ENCODE measurements at regions not wholly inside any gene's neighbourhood (a gene's known extent, or its start where the extent isn't known, plus 50 kb on each side); places are given as distances from the start of the nearest gene placed in this dataset.

DNA sequence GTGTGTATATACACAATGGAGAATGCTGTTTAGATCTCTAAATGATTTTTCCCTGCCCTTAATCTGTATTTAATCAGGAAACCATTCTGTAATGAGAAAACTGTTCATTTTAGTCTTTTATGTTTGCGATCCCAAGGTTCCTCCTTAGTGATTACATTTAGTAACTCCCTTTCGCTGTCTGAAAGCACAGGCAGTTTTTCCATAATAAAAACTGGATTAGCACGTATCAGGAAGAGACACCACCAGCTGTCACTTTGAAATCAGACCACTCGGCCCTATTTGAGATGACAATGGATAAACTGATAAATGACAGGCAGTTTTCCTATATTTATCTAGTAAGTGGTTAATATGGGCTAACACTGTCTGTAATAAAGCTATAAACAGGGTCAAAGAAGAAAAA, 370.9 kb downstream of the NR4A2 start (continued):
- TF ChIP-seq, protein P1, sequence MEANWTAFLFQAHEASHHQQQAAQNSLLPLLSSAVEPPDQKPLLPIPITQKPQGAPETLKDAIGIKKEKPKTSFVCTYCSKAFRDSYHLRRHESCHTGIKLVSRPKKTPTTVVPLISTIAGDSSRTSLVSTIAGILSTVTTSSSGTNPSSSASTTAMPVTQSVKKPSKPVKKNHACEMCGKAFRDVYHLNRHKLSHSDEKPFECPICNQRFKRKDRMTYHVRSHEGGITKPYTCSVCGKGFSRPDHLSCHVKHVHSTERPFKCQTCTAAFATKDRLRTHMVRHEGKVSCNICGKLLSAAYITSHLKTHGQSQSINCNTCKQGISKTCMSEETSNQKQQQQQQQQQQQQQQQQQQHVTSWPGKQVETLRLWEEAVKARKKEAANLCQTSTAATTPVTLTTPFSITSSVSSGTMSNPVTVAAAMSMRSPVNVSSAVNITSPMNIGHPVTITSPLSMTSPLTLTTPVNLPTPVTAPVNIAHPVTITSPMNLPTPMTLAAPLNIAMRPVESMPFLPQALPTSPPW (CRISPR knock-in tag; IDR thresholded peaks at IDR 0.05) = no peak
- TF ChIP-seq CHD4 (IDR thresholded peaks at IDR 0.05; ENCODE audit: insufficient read depth, insufficient replicate concordance, low read depth, low read length, poor library complexity, severe bottlenecking) (no peak), IRF2 (CRISPR knock-in tag; IDR thresholded peaks at IDR 0.05) (no peak), PURB (CRISPR knock-in tag; IDR thresholded peaks at IDR 0.05; ENCODE audit: low read depth) (no peak), CBX3 (IDR thresholded peaks at IDR 0.05; ENCODE audit: borderline replicate concordance in 1 of 2, low read length in 2 of 2) (no peak)

DNA sequence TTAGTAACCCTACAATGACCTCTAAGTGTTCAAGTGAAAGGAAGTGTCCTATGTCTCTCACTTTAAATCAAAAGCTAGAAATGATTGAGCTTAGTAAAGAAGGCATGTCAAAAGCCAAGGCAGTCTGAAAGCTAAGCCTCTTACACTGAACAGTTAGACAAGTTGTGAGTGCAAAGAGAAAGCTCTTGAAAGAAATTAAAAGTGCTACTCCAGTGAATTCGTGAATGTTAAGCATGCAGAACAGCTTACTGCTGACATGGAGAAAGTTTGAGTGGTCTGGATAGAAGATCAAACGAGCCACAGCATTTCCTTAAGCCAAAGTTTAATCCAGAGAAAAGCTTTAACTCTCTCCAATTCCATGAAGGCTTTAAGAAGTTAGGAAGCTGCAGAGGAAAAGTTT, 373.7 kb downstream of the NR4A2 start:
- intact Hi-C loops (cut with micrococcal nuclease) = no loop called here

More for the DNA sequence above, 373.7 kb downstream of the NR4A2 start:
- POLR2A ChIA-PET = interaction anchor here (1.2 kb wide), 1 partner anchor 779 kb away, joined by 6 read pairs; no protein-coding TSS in a partner anchor
- CTCF ChIA-PET (ENCODE audit: low intra/inter-chr PET ratio) = no interaction called here
- Histone ChIP-seq H3K27me3 (ENCODE audit: control insufficient read depth in 2 of 2, insufficient read depth in 2 of 2, low read length in 2 of 2) (no peaks in the 10 kb centered on the region), H2AFZ (ENCODE audit: low read depth, low read length) (no peak overlapping the region), H3K27ac (ENCODE audit: extremely low read depth, low read depth, low read length) (no peak overlapping the region), H3K9me3 (replicated peaks; ENCODE audit: control insufficient read depth, insufficient read depth, low read depth, low read length) (no peaks in the 10 kb centered on the region), H3K4me2 (ENCODE audit: insufficient read depth, low read length) (no peak overlapping the region), H3K9me1 (ENCODE audit: control insufficient read depth, insufficient read depth, low read length) (no peaks in the 10 kb centered on the region), H3K79me2 (ENCODE audit: control insufficient read depth, insufficient read depth, low read length) (no peaks in the 10 kb centered on the region), H4K20me1 (replicated peaks; ENCODE audit: control insufficient read depth, insufficient read depth, low read length) (no peaks in the 10 kb centered on the region), H3K9ac (ENCODE audit: insufficient read depth in 1 of 2, low read depth in 2 of 2, low read length in 2 of 2) (no peak overlapping the region), H3K4me3 (no peak overlapping the region), H3K36me3 (ENCODE audit: control insufficient read depth, insufficient read depth, low read length) (no peaks in the 10 kb centered on the region), H3K4me1 (replicated peaks in 1 of 2; ENCODE audit: control insufficient read depth in 2 of 2, insufficient read depth in 2 of 2, low read length in 2 of 2) (no peaks in the 10 kb centered on the region)
- FAIRE-seq (no peak), DNase-seq (ENCODE audit: extremely low read depth in 1 of 4, low spot score in 3 of 4) (no peak), ATAC-seq (no peak)
- 0% methylated on average over 2 of the region's 2 CpGs for WGBS (ENCODE audit: insufficient coverage, low coverage, missing lambda C conversion rate)
- in situ Hi-C loops (cut with MboI) = no loop called here
- TF ChIP-seq ZNF212 (CRISPR knock-in tag; IDR thresholded peaks at IDR 0.05) = no peak
- no TSS peak for BruUV-seq (replicated peaks)

Data from K562 (cell line).